ENCODE measurements at regions not wholly inside any gene's neighbourhood (a gene's known extent, or its start where the extent isn't known, plus 50 kb on each side); places are given as distances from the start of the nearest gene placed in this dataset.

GRCh38 chr7:14995774-14996173, 93.2 kb upstream of the DGKB start:
- no peak for TF ChIP-seq CTCF (IDR thresholded peaks at IDR 0.05)

DNA sequence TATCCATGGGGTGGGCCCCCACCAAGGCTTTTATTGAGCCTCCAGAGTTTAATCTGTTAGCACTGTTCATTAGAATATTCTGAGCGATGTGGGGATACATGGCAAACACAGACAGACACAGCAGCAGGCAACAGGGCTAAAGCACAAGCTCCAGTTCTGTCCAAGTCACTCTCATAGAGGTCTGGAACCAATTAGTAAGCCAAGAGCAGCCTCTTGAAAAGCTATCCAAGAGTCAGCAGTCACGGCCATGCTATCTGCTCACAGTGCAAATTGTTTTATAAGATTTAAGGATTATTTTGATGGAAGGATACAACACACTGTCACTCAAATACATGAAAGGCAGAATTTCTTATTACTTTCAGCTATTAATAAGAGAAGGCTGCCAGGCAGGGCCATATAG, 86.4 kb upstream of the DGKB start:
- no peak for TF ChIP-seq CTCF (IDR thresholded peaks at IDR 0.05)

GRCh38 chr7:14978687-14979086, 76.1 kb upstream of the DGKB start:
- TF ChIP-seq CTCF (IDR thresholded peaks at IDR 0.05) = no peak

DNA sequence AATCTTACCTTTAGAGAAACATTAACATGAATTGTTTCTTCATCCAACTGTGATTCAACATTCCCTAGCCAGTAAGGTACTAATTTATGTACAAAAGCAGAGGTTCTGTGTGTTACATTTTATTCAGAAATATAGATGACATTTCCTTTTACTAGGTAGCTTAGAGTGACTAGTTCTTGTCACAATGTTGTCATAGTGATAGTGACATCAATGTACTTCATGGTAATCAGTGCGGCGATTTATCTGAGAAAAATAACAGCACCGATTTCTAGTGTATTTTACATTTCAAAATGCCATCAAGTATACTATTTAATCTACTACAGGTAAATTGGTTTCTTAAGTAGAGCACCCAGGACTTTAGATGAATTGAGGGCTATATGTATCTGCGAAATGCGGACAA, 72.1 kb upstream of the DGKB start:
- TF ChIP-seq CTCF (IDR thresholded peaks at IDR 0.05) = no peak

DNA sequence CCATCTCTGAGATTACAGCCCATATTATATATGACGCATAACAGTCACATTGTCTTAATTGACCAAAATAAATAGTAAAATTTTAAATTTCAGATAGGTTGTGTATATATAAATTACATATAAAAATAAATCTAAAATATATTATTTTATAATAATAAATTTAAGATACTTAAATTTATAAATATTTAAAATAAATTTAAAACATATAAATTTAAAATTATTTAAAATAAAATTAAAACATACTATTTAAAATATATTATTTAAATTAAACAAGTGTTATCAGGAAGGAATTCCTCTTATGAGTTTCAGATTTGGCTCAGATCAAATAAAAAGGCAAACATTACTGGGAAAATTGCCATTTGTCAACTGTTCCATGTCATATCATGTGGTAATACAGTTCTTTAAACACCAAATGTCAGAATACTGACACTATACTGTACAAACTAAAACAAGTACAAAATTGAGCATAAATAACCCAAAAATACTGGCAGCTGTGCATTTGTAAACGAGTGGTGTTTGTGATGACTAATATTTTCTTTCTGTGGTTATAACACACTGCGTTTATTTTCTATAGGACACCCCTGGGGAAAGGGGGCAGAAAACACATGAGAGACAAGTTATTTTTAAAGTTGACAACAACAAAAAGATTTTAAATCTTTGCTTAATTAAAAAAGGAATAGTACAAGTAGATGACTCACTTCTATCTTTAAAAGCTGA, 71.3 kb upstream of the DGKB start:
- TF ChIP-seq CTCF (IDR thresholded peaks at IDR 0.05) = no peak

GRCh38 chr7:14962778-14963177, 60.2 kb upstream of the DGKB start:
- TF ChIP-seq CTCF (IDR thresholded peaks at IDR 0.05) = no peak

DNA sequence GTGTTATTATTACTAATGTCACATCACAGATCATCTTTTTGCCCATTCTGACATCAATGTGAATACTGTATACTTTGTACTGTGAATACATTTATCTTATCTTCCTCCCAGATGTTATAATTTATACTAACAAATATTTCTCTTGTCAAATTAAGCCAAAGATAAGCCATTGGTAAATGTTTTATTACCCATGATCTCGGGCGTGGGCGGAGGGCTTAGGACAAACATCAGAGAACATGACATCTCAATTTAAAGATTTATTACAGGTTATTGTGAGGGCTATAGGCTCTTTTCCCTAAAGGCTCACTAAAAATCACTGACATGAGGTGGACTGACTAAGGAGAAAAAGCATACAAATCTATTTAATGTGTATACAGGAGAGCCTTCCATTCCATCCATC, 58.2 kb upstream of the DGKB start:
- no peak for TF ChIP-seq CTCF (IDR thresholded peaks at IDR 0.05)

DNA sequence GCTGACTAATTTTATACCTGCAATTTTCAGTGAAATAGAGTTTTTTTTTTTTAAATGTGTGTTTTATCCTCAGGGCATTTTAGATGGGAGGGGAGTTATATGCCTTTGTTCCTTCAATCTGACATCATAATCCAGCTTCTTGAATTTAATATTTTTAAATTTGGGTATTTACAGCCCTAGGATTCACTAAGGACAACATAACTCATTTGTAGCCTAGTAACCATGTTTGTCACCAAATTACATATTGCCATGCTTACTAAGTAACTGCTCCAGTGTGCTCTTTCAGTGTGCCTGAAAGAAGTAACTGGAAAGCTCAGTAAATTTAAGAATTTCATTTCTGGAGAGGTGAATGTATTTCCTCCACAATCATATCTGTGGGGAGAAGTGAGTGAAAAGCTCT, 56.8 kb upstream of the DGKB start:
- no peak for TF ChIP-seq CTCF (IDR thresholded peaks at IDR 0.05)

All from LNCAP (cell line).